ENCODE measurements at regions not wholly inside any gene's neighbourhood (a gene's known extent, or its start where the extent isn't known, plus 50 kb on each side); places are given as distances from the start of the nearest gene placed in this dataset.

- no peaks in the 10 kb centered on the region for H3K4me1 Mint-ChIP-seq
- H3K27ac ChIP-seq (ENCODE audit: low read depth in 1 of 2, low read length in 2 of 2) = no peak overlapping the region
- no peaks in the 10 kb centered on the region for H3K36me3 Mint-ChIP-seq
- H3K27me3 Mint-ChIP-seq (ENCODE audit: low read depth in 3 of 3) = no peaks in the 10 kb centered on the region
- H3K9me3 ChIP-seq (replicated peaks in 1 of 2; ENCODE audit: control insufficient read depth in 1 of 2, insufficient read depth in 1 of 2, low read length in 2 of 2) = peaks cover 16 to 30% of the 10 kb centered on the region in 2 donors
- no peaks in the 10 kb centered on the region for H3K79me2 ChIP-seq (ENCODE audit: insufficient read depth, low read length)
- no peak overlapping the region for H3K27ac Mint-ChIP-seq
- no peak overlapping the region for H3K4me2 ChIP-seq (replicated peaks; ENCODE audit: extremely low read depth, low read length, poor library complexity, severe bottlenecking)
- TF ChIP-seq CTCF (IDR thresholded peaks at IDR 0.05) = no peak
- intact Hi-C loops (cut with micrococcal nuclease) = no loop called here
- no peak overlapping the region for H3K9ac ChIP-seq (ENCODE audit: insufficient read depth, low read length, poor library complexity, severe bottlenecking)
- no peak overlapping the region for H2AFZ ChIP-seq (ENCODE audit: insufficient read depth, low read depth, low read length, poor library complexity, severe bottlenecking)
- no peaks in the 10 kb centered on the region for H3K4me1 ChIP-seq (ENCODE audit: control insufficient read depth in 1 of 2, insufficient read depth in 2 of 2, low read length in 2 of 2)
- H3K4me3 Mint-ChIP-seq = no peak overlapping the region
- no peaks in the 10 kb centered on the region for H3K27me3 ChIP-seq (ENCODE audit: control insufficient read depth in 2 of 2, insufficient read depth in 2 of 2, low read length in 2 of 2)
- WGBS (ENCODE audit: insufficient coverage) = 86% methylated on average over 24 of the region's 26 CpGs
- no peak overlapping the region for H3K4me3 ChIP-seq (replicated peaks in 1 of 3; ENCODE audit: low read depth in 2 of 3, low read length in 3 of 3)
- DNase-seq = no peak
- H4K20me1 ChIP-seq (ENCODE audit: insufficient read depth, low read length) = no peaks in the 10 kb centered on the region
- peaks cover 0 to 24% (median 6%) of the 10 kb centered on the region in 7 donors for H3K9me3 Mint-ChIP-seq
- H3K36me3 ChIP-seq (replicated peaks in 1 of 2; ENCODE audit: control insufficient read depth in 1 of 2, insufficient read depth in 2 of 2, low read length in 2 of 2) = no peaks in the 10 kb centered on the region
Observed at GRCh38 chr3:164179110-164179774, 899.1 kb downstream of the SI start.

- no CpG with 5 or more reads among the region's 1 CpG for WGBS (ENCODE audit: insufficient coverage)
- no peak for TF ChIP-seq CTCF (IDR thresholded peaks at IDR 0.05)
Observed at GRCh38 chr3:164174059-164174458, 904.2 kb downstream of the SI start.

More at GRCh38 chr3:164174059-164174458, 904.2 kb downstream of the SI start:
- H3K4me3 Mint-ChIP-seq = no peak overlapping the region
- Histone ChIP-seq H3K79me2 (ENCODE audit: insufficient read depth, low read length) (no peaks in the 10 kb centered on the region), H3K27me3 (ENCODE audit: control insufficient read depth in 2 of 2, insufficient read depth in 2 of 2, low read length in 2 of 2) (no peaks in the 10 kb centered on the region), H3K4me2 (replicated peaks; ENCODE audit: extremely low read depth, low read length, poor library complexity, severe bottlenecking) (no peak overlapping the region), H2AFZ (ENCODE audit: insufficient read depth, low read depth, low read length, poor library complexity, severe bottlenecking) (no peak overlapping the region), H3K4me1 (ENCODE audit: control insufficient read depth in 1 of 2, insufficient read depth in 2 of 2, low read length in 2 of 2) (no peaks in the 10 kb centered on the region), H3K9me3 (replicated peaks in 1 of 2; ENCODE audit: control insufficient read depth in 1 of 2, insufficient read depth in 1 of 2, low read length in 2 of 2) (peaks cover 0 to 2% of the 10 kb centered on the region in 2 donors), H3K4me3 (replicated peaks in 1 of 3; ENCODE audit: low read depth in 2 of 3, low read length in 3 of 3) (no peak overlapping the region), H3K36me3 (replicated peaks in 1 of 2; ENCODE audit: control insufficient read depth in 1 of 2, insufficient read depth in 2 of 2, low read length in 2 of 2) (no peaks in the 10 kb centered on the region), H4K20me1 (ENCODE audit: insufficient read depth, low read length) (no peaks in the 10 kb centered on the region), H3K27ac (ENCODE audit: low read depth in 1 of 2, low read length in 2 of 2) (no peak overlapping the region), H3K9ac (ENCODE audit: insufficient read depth, low read length, poor library complexity, severe bottlenecking) (no peak overlapping the region)
- no peaks in the 10 kb centered on the region for H3K36me3 Mint-ChIP-seq
- H3K27me3 Mint-ChIP-seq (ENCODE audit: low read depth in 3 of 3) = no peaks in the 10 kb centered on the region
- DNase-seq = no peak
- H3K4me1 Mint-ChIP-seq = no peaks in the 10 kb centered on the region
- H3K9me3 Mint-ChIP-seq = peaks cover 0 to 7% (median 0%) of the 10 kb centered on the region in 7 donors
- intact Hi-C loops (cut with micrococcal nuclease) = no loop called here
- H3K27ac Mint-ChIP-seq = no peak overlapping the region

Measured in CD14-positive monocyte (primary cell).